GM12892 (cell line): ENCODE measurements at regions not wholly inside any gene's neighbourhood (a gene's known extent, or its start where the extent isn't known, plus 50 kb on each side); places are given as distances from the start of the nearest gene placed in this dataset.

Experiments
- POLR2A ChIP-seq: IDR thresholded peaks from 2 replicates; pipeline ENCODE4 v1.6.1; 2011; ENCODE audit warnings: low read depth, low read length, control low read depth
- POLR2AphosphoS5 ChIP-seq: IDR thresholded peaks from 2 replicates; pipeline ENCODE4 v1.6.1; 2011; ENCODE audit warnings: low read depth, low read length, control low read depth
- TAF1 ChIP-seq: IDR thresholded peaks from 2 replicates; pipeline ENCODE4 v1.6.1; 2011; ENCODE audit warnings: low read depth, mild to moderate bottlenecking, control low read depth, low read length, borderline replicate concordance

DNA sequence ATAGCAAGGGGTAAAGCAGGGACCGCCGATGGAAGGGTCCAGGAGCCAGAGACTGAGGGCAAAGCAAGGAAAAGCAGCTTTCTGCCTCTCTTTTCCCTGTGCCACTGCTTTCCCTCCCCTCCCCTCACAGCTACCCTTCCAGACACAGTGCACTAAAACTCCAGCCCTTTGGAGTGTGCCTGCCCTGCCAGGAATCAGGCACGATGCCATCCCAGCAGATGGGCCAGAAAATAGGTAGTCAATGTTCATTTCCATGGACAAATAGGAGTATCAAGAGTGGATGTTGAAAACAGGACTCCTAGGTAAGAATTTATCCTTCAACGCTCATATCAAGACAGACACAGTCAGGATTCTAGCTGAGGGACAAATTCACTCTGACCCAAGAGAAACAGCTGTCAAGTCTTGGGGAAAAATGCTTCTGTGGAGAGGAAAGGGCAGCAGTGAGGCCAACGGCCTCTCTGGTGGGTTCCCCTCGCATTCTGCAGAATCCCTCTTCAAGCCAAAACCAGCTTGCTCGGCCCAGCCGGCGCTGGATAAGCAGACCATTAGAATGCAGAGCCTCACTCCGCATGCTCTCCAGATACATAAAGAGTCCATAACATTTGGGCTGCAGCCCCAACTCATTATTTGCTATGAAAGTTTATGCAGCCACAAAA lies 138.0 kb downstream of the CAAP1 start:
- TF ChIP-seq POLR2A (no peak), POLR2AphosphoS5 (no peak), TAF1 (no peak)
